ENCODE measurements at regions not wholly inside any gene's neighbourhood (a gene's known extent, or its start where the extent isn't known, plus 50 kb on each side); places are given as distances from the start of the nearest gene placed in this dataset.

DNA sequence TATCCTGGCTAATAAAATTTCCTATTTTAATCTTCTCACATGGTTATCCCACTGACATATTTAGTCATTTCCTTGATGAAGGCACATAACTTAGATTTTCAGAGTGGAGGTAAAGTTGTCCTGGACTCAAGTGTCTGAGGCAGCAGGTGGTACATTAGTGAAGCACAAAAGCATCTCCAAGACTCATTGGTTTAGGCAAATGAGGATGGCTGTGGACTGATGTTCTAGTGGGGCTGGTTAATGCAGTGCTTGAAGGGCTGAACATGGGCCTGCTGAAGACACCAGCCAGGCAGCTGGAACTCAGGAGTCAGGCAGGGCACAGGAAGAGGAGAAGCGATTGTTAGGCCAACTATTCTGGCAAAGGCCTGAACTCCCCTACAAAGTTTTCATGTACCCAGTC, 76.3 kb upstream of the SESN3 start:
- DNase-seq (ENCODE audit: low read depth in 2 of 2) = no peak

DNA sequence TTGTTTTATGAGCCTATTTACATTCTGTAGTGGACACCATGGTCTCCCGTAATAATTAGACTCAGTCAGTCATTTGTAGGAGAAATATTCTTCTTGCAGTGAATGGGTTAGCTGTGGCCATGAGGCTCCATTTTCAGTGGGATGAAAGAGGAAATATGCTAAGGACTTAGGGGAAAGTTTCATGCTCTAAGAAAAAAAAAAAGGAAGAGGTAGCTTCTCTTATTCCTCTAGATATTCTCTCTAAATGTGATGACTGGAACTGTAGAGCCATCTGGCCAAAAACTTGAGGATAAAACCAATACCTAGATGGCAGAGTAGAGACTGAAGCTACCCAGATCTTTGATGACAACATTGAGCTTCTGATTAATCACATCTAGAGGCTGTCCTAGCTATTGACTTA, 75.8 kb upstream of the SESN3 start:
- no peak for DNase-seq (ENCODE audit: low read depth in 2 of 2)

DNA sequence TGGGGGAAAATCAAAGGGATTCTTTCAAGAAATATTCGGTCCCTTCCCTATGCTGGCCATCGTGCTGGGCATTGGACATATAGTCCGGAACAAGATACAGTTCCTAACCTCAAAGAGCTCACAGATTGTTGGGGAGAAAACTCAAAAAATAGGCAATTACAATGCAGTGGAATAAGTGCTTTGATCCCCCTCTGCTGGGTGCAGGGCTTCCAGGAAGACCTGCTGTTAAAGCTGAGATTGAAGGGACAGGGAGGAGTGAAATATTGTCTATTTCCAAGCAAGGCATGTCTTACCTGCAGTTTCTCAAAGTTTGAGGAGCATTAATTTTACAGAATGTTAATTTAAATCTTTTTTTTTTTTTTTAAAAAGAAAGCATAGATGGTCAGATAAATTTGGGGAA, 75.1 kb upstream of the SESN3 start:
- DNase-seq (ENCODE audit: low read depth in 2 of 2) = no peak

DNA sequence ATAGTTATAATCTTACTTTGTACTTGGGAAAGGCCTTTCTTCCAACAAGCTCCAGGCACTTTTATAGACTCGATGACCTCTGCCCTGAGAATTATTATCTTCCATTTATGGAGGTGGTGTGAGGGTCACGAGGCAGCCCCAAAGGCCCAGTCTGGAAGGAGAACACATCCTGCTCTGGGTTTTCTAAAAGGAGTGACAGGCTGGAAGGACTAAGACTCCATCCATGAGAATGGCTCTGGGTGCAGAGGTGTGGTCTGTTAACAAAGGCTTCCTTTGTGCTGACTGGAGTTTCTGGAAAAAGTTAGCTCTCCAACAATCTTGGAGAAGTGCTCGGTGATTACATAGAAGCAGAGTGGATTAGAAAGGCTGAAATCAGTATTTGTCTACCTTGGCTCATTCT, 74.7 kb upstream of the SESN3 start:
- no peak for DNase-seq (ENCODE audit: low read depth in 2 of 2)

DNA sequence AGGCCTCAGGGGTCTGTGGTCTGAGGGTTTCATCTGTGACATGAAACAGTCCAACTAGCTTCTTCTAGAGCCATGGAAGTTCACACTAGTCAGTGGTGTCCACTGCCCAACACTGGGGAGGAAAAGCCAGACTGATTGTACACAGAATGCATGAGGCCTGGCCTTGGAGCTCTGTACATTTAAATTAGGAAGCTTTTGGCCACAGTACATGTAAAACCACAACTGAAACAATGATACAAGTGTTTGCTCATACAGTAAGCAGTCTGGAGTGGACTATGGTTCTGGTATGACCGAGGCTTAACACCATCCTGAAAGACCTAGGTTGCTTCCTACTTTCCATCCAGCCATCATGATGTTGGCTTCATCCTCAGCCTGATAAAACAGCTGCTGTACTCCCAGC, 73.8 kb upstream of the SESN3 start:
- no peak for DNase-seq (ENCODE audit: low read depth in 2 of 2)

DNA sequence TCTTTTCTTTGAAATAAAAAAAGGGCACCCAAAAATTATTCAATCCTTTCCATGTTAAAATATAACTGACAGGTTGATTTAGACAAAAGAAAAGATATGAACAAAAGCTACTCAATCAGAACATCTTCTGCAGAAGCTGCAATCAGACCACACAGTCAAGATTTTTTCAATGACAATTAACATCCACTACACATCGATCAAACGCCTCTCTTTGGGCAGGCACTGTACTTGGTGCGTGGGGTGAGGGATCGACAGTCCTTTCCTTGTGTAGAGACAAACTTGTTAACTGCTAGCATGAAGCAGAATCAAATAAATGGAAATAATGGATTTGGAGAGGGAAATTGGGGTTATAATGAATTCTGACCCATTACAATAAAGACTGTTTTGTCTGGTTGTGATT, 71.2 kb upstream of the SESN3 start:
- DNase-seq (ENCODE audit: low read depth in 2 of 2) = no peak

DNA sequence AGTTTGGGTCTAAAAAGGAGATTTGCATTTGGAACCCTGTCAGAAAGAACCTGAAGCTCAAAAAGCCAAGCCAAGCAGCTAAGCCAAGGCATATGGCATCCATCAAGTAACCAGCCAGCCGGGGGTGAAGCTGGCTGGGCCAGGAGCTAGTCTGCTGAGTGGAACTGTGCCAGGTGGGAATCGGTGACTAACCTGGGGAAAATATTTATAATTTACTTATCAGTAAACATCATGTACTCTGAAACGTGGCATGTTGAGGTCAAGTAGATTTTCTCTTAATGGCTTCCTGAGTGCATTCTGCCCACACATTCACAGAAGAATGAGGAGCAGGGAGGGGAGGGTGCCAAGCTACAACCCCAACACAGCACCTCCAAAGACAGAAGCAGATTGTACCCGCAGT, 70.5 kb upstream of the SESN3 start:
- no peak for DNase-seq (ENCODE audit: low read depth in 2 of 2)

DNA sequence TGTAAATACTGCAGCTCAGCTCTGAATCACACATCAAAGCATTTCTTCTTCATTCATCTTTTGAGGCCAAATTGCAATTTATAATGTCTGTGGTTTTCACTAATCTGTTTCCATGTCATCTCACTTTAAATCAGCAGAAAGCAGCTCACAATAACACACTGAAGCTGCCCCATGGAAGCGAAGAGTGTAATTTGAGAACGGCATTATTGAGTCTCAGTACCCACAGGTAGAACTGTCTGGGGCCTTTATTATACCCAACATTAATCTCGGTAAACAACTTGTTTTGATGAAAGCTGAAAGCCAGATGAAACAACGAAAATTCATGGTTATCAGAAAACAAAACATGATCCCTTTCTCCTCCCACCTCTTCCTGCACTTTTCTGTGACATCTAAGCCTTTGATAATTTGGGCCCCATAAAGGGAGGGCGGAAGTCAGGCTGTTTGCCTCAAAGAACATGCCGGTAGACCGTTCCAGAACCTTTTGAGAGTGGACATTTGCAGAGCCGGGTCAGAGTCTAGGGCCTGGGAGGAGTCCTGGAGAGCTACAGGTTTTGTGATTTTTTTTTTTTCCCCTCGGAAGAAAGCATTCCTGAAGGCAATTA, 68.2 kb upstream of the SESN3 start:
- no peak for DNase-seq (ENCODE audit: low read depth in 2 of 2)

DNA sequence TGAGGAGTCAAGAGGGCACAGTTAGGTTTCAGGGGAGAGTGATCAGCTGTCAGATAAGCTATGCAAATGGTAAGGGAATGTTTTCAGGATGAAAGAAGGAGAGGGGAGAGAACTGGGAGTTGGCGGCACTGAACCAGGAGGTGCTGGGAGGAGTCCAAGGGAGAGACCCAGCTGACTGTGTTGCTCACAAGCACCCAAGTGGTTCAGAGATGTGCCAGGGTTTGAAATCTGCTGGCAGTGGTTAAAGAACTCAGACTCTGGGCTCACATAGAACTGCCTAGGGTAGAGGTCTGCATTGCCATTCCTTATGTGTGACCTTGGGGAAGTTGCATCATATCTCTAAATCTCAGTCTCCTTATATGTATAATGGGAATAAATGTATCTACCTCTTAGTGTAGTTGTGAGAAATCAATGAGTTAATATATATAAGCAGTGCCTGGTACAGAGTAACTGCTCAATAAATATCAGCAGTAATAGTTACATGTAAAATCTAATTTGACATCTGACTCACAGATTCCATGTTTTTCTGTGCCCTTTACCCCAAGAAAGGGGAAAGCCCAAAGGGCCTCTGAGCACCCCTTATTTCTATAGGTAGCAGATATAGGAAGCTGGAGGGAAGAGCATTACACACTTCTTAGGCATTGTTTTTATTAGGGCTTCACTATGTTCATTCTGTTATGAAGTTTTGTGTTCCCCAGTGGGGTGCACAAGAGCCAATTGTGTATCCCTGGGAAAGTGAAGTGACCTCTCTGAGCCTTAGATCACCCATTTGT, 66.9 kb upstream of the SESN3 start:
- DNase-seq (ENCODE audit: low read depth in 2 of 2) = no peak

DNA sequence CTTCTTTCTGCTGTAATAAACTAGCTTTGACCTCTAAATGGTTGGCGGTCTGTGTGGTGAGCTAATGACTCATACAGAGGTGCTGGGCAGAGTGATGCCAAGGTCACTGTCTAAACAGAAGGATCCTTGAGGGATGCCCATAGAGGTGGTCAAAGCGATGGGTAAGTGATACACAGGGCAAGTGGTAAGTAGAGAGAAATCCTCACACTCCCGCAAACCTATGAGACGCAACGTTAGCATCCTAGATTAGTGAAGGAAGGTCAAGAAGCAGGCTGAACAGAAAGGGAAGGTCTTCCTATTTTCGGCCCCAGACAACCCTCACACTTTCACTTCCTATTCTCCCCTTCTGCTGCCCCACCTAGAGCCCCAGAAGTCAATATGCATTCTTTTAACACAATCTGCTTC, 65.6 kb upstream of the SESN3 start:
- no peak for DNase-seq (ENCODE audit: low read depth in 2 of 2)

DNA sequence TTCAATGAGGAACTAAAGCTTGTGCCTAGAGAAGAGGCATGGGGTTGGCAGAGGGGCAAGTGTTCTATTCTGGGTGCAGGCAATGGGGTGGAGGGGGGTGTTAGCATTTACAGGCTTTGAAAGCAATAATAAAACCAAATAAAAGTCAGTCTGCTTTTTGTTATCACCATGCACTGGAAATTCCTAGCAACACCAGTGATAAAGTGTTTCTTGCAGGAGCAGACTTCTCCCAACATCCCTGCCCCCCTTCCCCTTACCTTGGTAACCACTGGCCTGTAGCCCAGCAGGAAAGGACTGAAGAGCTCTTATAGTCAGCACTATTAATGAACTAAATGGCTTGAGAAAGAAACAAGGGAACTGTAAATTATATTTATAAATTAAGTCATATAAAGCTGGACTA, 65.2 kb upstream of the SESN3 start:
- no peak for DNase-seq (ENCODE audit: low read depth in 2 of 2)

DNA sequence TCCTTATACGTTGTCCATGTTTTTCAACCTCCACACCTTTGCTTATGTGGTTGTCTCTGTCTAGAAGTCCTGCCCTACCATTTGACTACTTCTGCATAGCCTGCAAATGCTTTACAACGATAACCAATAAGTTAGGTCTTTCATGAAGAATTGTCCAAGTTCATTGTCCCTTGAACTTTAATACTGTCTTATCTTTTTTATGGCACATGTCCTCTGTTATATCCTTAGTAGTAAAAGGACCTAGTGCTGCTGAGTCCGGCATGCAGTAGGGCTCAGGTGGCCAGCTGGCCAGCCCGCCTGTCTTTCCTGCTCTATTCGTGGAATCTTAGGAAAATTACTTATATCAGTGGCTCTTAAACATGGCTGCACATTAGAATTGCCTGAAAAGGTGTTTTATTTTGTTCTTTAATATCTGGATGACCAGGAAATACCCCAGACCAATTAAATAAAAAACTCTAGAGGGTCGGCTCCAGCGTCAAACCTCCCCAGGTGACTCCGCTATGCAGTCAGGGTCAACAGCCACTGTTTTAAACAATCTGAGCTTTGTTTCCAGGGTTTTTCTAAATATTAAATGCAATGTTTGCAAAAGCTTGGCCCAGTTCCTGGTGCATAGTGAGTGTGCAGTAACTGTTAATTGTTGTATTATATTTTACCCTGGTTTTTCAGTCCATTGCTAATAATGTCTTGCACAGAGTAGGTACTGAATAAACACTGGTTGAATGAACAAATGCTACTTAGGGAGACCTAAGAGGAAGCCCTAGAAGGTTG, 64.6 kb upstream of the SESN3 start:
- DNase-seq (ENCODE audit: low read depth in 2 of 2) = no peak

DNA sequence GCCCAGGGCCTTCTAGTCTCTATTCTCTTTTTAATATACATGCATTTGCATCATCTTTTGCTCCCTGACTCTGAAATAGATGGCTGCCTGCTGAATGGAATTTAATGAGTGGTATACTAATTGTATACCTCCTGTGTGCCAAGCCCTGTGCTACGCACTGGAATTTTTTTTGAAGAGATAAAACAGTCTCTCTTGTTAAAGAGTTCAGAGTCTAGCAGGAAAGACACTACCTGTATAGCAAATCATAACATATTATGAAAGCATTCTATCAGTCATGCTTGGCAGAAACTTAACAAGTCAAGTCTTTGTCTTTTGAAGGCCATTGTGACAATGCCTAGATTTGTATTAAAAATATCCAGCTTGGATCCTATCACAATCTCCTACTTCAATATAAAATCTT, 63.7 kb upstream of the SESN3 start:
- DNase-seq (ENCODE audit: low read depth in 2 of 2) = no peak

DNA sequence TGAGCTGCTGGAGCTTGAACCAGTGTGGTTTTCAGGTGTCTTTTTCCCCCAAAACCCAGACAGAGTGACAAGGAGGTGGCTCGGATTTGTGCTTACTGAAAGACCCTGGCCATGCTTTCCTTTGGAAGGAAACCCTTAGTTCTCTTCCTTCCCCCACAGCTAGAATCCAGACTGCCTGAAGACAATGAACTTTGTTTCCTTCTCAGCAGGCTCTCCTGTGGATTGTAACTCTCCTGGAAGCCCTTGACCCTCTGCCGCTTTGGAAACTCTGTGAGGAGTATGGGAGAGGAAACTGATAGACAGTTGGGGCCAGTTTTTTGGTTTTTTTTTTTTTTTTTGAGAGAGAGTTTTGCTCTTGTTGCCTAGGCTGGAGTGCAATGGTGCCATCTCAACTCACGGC, 62.1 kb upstream of the SESN3 start:
- DNase-seq (ENCODE audit: low read depth in 2 of 2) = no peak

DNA sequence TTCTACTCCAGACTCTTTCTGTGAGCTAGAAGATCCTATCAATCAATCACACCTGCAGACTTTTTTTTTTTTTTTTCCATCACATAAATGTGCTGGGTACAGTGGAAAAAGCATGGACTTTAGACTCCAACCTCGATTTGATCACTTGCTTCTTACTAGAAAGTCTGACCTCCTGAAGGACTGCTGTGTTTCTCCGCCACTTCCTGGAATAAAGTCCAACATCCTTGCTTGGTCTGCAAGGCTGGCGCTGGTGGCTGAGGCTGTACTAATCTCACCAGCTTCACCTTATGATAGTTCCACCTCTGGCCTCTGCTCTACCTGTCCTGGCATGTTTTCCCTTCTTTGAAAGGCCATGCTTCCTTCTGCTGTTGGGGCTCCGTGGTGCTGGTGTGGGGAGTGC, 60.9 kb upstream of the SESN3 start:
- no peak for DNase-seq (ENCODE audit: low read depth in 2 of 2)

DNA sequence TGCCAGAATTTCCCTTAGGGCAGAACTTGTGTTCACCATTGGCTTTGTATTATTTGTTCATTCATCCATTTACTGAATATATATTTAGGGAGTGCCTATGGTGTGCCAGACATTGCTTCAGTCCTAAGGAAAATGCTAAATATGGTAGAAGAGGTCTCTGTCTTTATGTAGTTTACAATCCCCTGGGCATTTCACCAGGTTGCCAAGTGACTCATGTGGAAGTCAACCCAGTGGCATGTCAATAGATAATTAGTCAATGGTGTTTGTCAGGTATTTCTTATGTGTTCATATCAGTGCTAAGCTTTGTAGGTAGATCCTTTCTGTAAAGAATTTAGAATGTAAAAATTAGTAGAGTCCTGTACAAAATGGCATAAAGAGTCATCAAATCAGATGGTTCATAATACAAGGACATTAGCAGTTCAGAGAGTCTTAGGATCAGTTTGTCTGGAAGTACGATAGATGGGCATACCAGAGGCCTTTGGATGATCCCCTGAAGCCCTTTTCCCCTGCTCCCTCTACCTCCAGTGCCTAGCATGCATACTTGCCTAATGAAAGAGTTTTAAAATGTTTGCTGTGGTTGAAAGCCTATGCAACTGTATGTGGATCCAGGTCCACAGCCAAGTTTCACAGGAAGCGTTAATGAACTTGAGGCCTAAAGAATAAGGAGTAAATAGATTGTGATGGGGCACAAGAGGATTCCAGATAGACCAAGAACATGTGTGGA, 58.5 kb upstream of the SESN3 start:
- no peak for DNase-seq (ENCODE audit: low read depth in 2 of 2)

DNA sequence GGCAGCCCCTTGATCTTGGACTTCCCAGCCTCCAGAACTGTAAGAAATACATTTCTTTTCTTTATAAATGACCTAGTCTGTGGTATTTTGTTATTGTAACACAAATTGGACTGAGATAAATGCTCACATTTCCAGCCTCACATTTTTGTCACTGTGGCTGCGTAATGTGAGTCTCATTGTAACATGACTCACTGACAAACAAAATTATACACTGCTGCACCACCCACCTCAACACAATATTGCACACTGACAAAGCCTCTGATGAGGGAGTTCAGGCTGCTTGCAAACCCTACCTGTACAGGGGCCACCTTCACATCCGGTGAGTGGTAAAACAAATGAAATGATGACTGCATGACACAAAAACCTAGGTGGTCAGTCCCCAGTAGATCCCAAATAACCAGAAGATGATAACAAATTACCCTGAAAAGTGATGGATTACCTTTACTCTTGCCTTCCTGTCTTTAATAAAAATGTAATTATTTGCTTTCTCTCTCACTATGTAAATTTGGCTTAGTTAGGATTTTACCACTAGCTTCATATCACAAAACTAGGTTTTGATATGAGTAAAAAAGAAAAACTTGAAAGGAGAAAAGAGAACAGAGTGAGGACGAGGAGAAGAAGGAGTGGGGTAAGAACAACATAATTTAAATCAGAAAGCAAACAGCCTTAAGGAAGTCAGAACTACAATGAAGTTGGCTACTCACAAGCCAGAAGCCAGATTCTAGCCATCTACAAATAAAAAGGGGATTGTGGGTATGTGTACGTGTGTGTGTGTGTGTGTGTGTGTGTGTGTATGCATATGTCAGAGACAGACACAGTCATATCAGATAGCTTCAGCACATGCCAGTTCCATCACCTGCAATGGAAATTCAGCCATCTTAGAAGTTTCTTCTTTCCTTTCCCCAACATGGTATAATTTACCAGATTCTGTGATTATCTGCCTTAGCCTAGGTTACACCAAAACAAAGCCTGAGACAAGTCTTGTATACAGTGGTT, 53.4 kb upstream of the SESN3 start:
- no peak for DNase-seq (ENCODE audit: low read depth in 2 of 2)

DNA sequence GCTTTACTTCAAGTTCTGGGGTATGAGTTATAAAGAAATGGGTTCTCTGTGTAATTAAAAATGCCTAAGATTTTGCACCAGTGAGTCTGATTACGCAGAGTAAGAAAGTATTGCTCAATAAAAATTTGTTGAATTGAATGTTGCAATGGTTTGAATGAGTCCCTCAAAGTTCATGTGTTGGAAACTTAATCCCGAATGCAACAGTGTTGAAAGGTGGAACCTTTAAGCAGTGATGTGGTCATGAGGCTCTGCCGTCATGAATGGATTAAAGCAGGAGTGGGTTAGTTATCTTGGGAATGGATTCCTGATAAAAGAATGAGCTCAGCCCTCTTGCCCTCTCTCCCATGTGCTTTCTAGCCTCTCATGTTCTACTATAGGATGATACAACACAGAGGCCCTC, 52.6 kb upstream of the SESN3 start:
- DNase-seq (ENCODE audit: low read depth in 2 of 2) = no peak

DNA sequence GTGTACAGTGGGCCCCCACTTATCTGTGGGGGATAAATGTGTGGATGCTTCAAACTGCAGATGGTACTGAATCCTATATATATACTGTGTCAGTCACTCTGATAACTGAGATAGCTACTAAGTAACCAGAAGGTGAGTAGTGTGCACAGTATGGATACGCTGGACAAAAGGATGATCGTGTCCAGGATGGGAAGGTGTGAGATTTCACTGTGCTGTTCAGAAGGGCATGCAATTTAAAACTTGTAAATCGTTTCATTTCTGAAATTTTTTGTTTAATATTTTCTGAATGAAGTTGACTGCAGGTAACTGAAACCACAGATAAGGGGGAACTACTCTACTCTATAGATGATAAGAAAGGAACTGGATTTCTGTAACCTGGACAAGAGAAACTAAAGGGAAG, 52.1 kb upstream of the SESN3 start:
- DNase-seq (ENCODE audit: low read depth in 2 of 2) = no peak

DNA sequence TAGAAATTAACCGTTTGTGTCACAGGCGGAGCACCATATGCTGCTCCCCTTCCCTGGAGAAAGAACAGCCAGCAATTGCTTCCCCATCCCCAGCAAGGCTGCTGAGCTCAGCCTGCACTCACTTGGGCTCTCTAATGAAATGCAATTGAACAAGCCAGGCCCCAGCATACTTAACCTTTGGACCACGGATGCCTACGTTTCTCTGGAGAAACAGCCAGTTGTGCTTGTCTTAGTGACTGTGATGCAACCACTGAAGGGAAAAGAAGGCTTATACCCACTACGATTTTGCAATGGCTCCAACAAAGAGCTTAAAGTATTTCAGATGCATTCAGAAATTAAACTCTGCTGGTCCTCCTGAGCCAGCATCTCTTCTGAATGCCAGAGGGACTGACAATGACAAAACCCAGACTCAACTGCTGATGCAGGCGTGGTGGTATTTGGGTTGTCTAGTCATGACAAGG, 51.3 kb upstream of the SESN3 start:
- no peak for DNase-seq (ENCODE audit: low read depth in 2 of 2)
